SKM-1 treated with dmso at 0.1 percent for 144 hours (cell line): ENCODE measurements at regions not wholly inside any gene's neighbourhood (a gene's known extent, or its start where the extent isn't known, plus 50 kb on each side); places are given as distances from the start of the nearest gene placed in this dataset.

Experiments
- DNase-seq: peaks from one replicate; lab custom pipeline; 2025; ENCODE audit not compliant: unreplicated experiment; lab: John Stamatoyannopoulos, UW

DNA sequence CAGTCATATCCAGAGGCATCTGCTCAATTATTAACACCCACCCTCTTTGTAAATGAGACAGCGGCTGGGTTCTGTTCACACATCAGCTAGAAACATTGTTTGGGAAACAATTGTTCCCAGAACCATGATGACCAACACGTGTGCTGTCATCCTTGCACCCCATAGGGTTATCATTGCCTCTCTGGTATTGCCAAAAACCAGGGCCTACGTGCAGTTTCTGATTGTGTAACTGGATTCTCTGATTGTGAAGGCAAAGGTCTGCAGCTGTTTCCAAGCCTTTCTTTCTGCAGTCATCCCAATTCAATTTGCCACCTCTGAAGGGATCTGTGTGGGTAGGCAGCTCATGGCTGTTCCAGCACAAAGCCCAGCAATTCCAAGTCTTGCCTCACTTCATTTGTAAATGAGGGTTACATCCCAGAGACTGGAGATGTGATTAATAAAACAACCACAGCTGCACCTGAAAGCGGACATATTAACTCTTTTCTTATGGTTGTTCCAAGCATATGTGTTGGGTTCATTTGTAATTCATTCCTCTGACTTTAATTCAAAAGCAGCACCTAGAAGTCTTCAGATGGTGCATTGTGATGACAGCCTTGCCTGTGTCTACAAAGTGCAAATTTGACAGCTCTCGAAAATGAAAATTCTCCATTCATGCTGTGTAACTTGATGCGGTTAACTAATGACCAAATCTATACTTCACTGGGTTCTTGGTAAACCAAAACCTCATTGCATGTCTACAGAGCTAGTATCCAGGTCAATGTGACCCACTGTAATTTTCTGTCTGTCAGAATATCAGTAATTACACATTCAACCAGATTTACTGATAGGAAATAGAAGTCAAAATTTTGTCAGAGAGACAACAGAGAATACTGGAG lies 66.6 kb downstream of the YIPF5 start:
- DNase-seq = no peak

DNA sequence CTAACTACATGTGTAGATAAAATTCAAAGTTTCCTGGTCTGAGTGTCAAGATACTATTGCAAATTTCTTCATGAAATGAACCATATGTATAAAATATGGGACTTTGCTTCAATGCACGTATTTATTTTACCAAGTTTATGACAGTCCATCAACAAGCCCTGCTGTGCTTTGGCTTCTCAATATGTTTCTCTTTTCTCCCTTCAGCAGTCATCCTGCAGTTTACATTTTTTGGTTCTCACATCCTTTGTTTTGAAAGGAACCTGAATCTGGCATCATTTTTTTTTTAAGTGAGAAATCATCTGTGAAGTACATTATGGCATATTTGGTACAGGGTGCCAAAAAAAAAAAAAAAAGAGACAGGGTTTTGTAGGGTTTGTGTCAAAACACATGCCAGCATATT lies 65.1 kb downstream of the YIPF5 start:
- DNase-seq = no peak

DNA sequence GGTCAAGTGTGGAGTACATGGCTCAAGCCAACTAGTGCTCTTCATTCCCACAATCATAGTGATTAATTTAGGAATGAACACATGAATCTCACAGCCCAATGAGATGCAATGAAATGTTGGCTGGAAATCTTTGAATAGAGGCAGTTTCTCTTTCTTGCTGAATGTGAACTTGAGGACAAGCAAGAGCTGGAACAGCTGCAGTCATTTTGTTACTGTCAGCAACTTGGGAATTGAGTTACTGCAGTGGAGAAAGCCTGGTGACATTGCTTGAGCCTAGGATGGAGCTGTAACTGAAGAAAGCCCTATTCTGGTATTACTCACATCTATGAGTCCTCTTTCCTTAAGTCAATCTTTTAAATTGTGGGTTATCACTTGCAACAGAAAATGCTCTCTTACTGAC lies 62.3 kb downstream of the YIPF5 start:
- no peak for DNase-seq
